ENCODE measurements at regions not wholly inside any gene's neighbourhood (a gene's known extent, or its start where the extent isn't known, plus 50 kb on each side); places are given as distances from the start of the nearest gene placed in this dataset.

GRCh38 chrX:62923093-62923492 is 428.0 kb downstream of the SPIN4 start:
- TF ChIP-seq CTCF (IDR thresholded peaks at IDR 0.05) (no peak), POLR2A (IDR thresholded peaks at IDR 0.05) (no peak)
